Stimulated activated CD8-positive, alpha-beta memory T cell treated with anti-CD3 and anti-CD28 coated beads, Interleukin-4, amount 100 ng/mL, for 1 hour (primary cell): ENCODE measurements at regions not wholly inside any gene's neighbourhood (a gene's known extent, or its start where the extent isn't known, plus 50 kb on each side); places are given as distances from the start of the nearest gene placed in this dataset.

Experiments used
- DNase-seq, 2 donors: peaks; one replicate each; pipeline ENCODE4 v3.0.0-alpha.2; 2020; ENCODE audit warnings: low read depth in 2 of 2, low spot score in 1 of 2

DNA sequence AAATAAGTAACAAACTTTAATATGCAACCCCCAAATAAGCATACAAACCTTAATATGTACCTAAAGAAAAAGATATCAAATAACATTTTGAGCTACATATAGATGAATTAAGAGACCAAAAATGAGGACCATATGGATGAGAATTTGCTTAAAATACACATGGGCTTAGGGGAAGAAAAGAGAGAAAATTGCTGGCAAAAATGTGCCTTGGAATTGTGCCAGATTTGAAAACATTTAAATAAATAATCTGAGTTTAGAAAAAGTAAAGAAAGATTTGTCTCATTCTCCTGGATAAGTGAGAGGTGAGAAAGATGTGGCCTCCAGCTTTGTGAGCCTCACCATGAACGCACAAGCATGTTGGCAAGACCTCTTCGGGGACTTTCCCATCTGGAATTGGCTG, 372.6 kb downstream of the SOX11 start:
- no peak for DNase-seq

- DNase-seq, result no peak
Measured at GRCh38 chr2:6065703-6066102, 373.5 kb downstream of the SOX11 start.

GRCh38 chr2:6067089-6067488, 374.9 kb downstream of the SOX11 start:
- no peak for DNase-seq

GRCh38 chr2:6067806-6068205, 375.6 kb downstream of the SOX11 start:
- no peak for DNase-seq

- no peak for DNase-seq
Measured at GRCh38 chr2:6068429-6068828, 376.2 kb downstream of the SOX11 start.

GRCh38 chr2:6069381-6069780, 377.2 kb downstream of the SOX11 start:
- no peak for DNase-seq

- no peak for DNase-seq
Measured at GRCh38 chr2:6071519-6071918, 379.3 kb downstream of the SOX11 start.

DNA sequence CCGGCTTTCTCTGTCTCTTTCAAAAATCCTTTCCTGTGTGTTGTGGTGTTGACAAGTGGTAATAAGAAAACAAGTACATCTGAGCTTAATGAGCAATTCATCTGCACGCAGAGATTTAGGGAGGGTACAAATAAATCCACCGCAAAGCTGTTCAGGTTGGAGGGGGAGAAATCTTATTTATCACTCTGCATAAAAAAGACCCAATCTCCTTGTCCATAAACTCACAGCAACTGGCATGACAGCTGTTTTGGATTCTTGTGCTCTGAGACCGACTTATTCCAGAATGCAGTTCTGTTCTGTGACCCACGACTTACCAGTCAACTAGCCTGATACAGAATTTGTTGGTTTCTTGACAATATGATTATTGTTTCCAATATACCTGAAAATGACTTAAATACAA, 380.1 kb downstream of the SOX11 start:
- DNase-seq, result no peak

- DNase-seq, result no peak
Measured at GRCh38 chr2:6072768-6073167, 380.6 kb downstream of the SOX11 start.

DNA sequence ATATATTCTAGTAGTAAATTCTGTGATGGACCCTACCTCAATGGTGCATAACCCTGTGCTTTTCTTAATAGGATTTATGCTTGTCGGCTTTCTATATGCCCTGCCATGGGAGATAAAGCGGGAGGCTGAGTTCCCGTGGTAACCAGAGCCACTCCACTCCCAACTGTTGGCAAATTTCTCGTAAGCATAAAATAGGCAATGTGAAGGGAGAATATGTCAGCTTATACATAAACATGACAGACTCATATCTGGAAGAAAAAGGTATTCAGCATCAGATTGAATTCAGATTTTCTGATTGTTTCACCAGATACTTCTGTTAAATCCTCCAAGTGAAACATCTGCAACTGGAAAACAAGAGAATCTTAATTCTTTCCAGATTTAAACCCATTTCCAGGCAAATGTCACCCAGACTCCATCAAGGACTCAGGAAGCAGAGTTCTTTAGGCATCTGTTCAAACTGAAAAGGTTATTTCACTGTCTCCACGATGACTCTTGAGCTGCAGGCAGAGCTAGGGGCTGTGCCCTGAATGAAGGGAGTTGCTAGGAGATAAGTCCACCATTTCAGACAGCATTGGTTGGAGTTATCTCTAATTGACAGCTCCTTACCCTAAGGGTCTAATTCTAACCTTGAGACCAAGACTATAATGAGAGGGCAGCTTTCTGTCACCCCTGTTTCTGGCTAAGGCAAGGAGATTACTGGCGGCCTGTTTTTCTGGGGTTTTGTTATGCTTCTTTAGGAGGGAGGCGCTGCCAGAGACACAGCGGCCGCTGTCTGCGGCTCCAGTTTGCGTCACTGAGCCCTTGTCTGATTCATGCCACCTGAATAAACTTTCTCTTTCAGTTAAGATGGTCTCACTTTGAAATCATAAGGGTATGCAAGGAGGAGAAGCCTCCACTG, 381.3 kb downstream of the SOX11 start:
- DNase-seq, result no peak

GRCh38 chr2:6074089-6074643, 382.0 kb downstream of the SOX11 start:
- no peak for DNase-seq

GRCh38 chr2:6077585-6077984, 385.4 kb downstream of the SOX11 start:
- DNase-seq, result no peak

DNA sequence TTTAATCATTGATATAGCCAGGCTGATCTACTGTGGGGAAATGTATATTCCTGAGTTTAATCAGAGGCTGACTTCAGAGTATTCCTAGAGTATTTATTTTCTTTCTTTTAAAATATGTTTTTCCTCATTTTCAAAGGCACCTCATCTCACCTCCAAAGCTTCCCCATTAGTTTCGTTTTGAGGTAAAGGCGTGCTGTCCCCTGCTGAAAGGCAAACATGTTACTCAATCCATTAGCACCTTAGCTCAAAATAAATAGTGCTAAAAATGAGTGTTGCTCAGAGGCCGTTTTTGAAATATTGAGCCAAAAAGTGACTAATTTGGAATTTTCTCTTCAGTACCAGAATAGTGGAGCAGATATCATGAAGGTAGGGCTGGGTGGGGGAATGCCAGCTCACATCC, 386.2 kb downstream of the SOX11 start:
- DNase-seq, result no peak

GRCh38 chr2:6079405-6079804, 387.2 kb downstream of the SOX11 start:
- no peak for DNase-seq

DNA sequence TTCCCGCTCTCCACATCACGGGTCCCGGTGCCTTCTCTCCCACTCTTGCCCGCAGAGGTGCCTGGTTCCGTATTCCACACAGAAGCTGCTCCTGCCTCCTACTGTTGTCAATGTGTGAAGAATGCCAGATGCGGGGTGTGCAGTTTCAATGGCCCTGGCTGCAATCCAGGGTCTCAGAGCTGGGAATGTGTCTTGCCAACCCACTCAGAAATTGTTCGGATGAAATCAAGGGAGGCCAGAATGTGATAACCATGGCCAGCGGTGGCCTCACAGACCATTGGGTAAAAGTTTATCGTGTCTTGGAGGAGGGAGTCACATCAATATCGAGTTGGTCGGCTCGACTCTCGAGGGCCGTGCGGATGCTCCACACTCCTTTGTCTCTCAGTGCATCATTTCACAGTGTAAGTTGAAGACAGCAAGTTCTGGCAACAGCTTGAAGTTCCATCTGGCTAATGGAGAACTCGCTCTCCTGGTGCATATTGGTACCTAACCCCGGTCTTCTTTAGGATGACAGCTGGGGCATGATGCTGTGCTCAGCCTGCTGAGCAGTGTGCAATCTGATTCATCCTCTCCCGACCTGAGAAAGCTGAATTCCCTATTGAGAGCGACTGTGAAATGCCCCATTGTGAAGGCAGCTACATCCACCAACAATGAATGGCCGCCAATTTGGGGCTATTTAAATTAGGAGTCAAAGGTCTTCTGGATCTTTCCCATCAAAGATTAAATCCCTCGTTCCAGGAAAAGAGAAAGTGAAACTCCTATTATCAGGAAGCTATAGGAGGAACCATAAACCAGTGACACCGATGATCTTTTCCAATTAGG, 389.0 kb downstream of the SOX11 start:
- no peak for DNase-seq

- no peak for DNase-seq
Measured at GRCh38 chr2:6081955-6082624, 389.9 kb downstream of the SOX11 start.

GRCh38 chr2:6082625-6083018, 390.4 kb downstream of the SOX11 start:
- DNase-seq, result no peak

- no peak for DNase-seq
Measured at GRCh38 chr2:6083136-6083535, 391.0 kb downstream of the SOX11 start.

DNA sequence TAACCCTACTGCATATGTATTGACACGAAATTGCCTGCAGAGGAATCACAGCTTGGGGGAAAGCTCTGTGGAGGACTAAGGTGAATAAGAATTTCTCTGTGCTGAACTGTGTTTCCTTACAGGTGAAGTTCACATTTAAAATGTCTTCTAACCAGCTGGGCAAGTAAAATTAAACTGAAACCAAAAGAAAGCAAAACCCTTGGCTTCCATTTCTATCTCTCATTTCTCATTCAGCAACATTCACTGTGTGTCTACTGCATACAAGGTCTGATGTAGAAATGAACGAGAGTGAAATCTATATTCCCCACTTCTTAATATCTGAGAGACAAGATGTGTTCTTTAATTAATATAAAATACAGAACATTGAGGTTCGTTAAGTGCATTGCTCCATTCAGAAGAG, 397.3 kb downstream of the SOX11 start:
- no peak for DNase-seq

GRCh38 chr2:6103372-6103771, 411.2 kb downstream of the SOX11 start:
- DNase-seq, result no peak

- no peak for DNase-seq
Measured at GRCh38 chr2:6103949-6104348, 411.8 kb downstream of the SOX11 start.
